ENCODE measurements at regions not wholly inside any gene's neighbourhood (a gene's known extent, or its start where the extent isn't known, plus 50 kb on each side); places are given as distances from the start of the nearest gene placed in this dataset.

DNA sequence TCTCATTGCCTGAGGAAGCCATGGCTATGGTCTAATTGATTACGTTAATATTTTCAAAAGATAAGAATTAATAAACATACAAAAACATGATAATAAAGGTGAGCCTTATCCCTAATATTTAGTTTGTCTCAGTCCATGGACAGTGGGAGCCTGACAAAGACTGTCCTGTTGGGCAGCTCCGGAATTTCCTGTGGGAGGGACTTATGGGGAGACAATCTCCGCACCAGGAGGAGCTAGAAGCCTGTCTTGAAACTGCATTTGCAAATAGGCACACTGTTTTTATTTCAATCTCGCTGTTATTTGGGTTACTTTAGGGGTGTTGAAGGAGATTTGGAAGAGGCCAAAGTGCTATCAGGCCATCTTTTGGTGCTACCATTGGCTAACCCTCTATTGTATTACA, 50.8 kb upstream of the ZDHHC17 start:
- Histone ChIP-seq H3K27me3 (ENCODE audit: control insufficient read depth, insufficient read depth, low read length) (no peaks in the 10 kb centered on the region), H3K27ac (ENCODE audit: low read depth, low read length) (no peak overlapping the region), H3K9me3 (ENCODE audit: control insufficient read depth, insufficient read depth, low read length) (no peaks in the 10 kb centered on the region), H3K4me1 (ENCODE audit: control insufficient read depth, insufficient read depth, low read length) (no peaks in the 10 kb centered on the region), H3K36me3 (ENCODE audit: control insufficient read depth, insufficient read depth, low read length) (no peaks in the 10 kb centered on the region), H3K4me3 (ENCODE audit: low read depth, low read length) (no peak overlapping the region)
- no peak for DNase-seq (ENCODE audit: low read depth in 4 of 6, low spot score in 6 of 6)
- 65% methylated on average over 2 of the region's 4 CpGs for WGBS (ENCODE audit: insufficient coverage)

DNA sequence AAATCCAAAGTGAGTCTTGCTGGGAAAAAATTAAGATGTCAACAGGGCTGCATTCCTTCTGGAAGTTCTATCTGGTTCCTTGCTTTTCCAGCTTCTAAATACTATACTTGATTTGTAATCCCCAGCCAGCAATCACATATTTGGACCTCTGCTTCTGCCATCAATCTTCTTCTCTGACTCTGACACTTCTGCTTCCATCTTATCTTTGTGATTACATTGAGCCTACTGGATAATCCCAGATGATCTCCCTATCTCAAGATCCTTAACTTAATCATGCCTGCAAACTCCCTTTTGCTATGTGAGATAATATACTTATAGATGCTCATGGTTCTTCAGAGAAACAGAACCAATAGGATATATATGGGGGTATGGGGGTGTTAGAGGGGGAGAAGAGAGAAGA, 49.9 kb upstream of the ZDHHC17 start:
- Histone ChIP-seq H3K9me3 (ENCODE audit: control insufficient read depth, insufficient read depth, low read length) (no peaks in the 10 kb centered on the region), H3K4me1 (ENCODE audit: control insufficient read depth, insufficient read depth, low read length) (peaks cover under 1% of the 10 kb centered on the region), H3K36me3 (ENCODE audit: control insufficient read depth, insufficient read depth, low read length) (no peaks in the 10 kb centered on the region), H3K4me3 (ENCODE audit: low read depth, low read length) (no peak overlapping the region), H3K27me3 (ENCODE audit: control insufficient read depth, insufficient read depth, low read length) (no peaks in the 10 kb centered on the region), H3K27ac (ENCODE audit: low read depth, low read length) (no peak overlapping the region)
- DNase-seq (ENCODE audit: low read depth in 4 of 6, low spot score in 6 of 6), result no peak
